ENCODE measurements at regions not wholly inside any gene's neighbourhood (a gene's known extent, or its start where the extent isn't known, plus 50 kb on each side); places are given as distances from the start of the nearest gene placed in this dataset.

- no peak for TF ChIP-seq POLR2A (IDR thresholded peaks at IDR 0.05)
- no peak for TF ChIP-seq CTCF (IDR thresholded peaks at IDR 0.05)
- TF ChIP-seq POLR2AphosphoS5 (IDR thresholded peaks at IDR 0.05) = no peak
Observed at GRCh38 chr9:101858026-101858425, 119.6 kb upstream of the GRIN3A start.
